ENCODE measurements at regions not wholly inside any gene's neighbourhood (a gene's known extent, or its start where the extent isn't known, plus 50 kb on each side); places are given as distances from the start of the nearest gene placed in this dataset.
"Not testable (repeated sequence)": the region's sequence is repeated elsewhere in the genome, so short reads cannot be mapped to it uniquely, and the experiment has no call there.

DNA sequence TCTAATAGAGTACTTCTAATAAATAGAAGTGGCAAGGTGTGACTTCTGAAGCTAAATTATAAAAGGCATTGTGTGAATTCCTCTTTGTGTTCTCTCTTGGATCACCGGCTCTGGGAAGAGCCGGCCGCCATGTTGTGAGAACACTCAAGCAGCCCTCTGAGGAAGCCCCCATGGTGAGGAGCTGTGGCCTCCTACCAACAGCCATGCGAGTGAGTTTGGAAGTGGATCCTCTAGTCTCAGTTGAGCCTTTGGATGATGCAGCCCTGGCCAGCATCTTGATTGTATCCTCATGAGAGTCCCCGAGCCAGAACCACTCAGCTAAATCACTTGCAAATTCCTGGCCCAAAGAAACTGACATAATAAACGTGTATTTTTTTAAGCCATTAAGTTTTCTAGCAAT is 94.5 kb upstream of the CARD11 start:
- DNase-seq = no peak

DNA sequence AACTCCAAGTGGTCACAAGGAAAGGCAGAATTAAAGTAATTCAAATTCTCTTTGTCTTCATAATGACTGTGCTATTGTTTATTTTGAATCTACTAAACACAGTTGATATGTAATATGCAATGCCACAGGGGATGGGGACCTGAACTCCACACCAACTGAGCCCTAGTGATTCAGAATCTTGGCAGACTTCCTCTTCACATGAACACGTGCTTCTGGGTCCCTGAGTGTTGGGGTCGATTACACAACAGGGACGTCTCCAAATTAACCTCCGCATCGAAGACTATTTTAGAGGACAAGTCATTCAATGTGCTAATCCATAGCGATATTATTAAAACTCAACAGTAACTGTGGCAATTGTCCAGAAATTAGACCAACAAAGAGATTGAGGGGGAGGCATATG is 95.3 kb upstream of the CARD11 start:
- DNase-seq = peak; percentile 60

DNA sequence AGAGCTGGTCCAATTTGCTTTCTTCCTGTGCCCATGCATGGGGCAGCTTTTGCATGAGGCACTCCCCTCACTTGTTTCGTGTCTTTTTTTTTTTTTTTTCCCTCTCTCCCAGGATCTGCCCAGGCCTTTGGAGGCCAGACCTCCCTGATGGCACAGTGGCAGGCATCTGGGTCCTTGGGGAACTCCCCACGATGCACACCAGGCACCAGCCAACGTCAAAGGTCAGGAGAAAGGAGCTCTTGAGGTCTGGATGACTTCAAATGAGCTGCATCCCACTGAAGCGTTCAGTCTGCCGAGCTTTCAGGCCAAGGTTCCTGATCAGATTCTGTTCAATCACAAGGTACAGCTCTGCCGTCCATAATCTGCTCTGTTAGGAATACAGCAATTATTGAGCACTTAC is 97.2 kb upstream of the CARD11 start:
- DNase-seq = no peak

DNA sequence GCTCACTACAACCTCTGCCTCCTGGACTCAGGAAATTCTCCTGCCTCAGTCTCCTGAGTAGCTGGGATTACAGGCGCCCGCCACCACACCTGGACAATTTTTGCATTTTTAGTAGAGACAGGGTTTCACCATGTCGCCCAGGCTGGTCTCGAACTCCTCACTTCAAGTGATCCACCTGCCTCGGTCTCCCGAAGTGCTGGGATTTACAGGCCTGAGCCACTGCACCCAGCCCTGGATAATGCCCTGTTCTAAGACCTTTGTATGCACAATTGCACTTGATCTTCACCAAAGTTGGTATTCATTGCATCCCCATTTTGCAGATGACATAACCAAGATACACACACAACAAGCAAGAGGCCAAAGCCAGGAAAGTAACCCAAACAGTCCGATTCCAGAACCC is 97.7 kb upstream of the CARD11 start:
- DNase-seq = no peak

DNA sequence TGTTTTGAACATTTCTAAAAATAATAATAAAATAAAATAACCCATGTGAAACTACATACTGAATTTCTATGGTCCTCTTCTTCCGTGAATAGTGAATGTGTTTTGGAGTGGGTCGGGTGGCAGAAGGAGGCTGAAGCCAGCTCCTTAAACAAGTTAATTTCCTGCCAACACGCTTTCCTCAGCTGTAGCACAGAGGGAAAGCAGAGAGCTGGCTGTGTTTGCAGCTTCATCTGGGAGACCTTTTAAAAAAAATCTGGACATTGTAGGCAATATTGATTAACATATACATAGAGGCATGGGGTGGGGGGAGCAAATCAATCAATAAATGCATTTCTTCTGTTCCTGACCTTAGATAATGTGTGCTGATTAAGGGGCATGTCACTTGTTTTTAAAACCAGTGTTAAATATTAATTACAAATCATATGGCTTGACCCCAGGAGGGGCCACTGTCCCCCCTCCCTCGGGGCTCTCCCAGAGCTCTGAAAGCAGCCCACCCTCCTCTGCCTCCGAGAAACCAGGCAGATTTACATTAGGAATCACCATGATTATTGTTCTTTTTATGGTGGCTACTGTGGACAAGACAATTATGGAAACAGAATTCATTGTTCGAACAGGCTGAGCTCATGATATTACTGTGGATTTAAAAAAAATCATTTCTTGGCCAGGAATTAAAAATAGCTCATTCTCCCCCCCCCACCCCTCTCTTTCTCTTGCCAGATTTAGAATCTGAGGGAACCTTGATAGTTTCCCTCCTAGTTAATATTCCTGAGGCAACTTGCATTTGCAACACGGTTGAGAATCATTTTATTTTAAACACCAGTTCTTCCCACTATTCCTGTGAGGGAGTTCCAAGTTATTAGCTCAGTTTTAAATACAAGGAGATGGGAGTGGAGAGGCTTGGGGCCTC is 100.5 kb upstream of the CARD11 start:
- DNase-seq = peak; percentile 29

DNA sequence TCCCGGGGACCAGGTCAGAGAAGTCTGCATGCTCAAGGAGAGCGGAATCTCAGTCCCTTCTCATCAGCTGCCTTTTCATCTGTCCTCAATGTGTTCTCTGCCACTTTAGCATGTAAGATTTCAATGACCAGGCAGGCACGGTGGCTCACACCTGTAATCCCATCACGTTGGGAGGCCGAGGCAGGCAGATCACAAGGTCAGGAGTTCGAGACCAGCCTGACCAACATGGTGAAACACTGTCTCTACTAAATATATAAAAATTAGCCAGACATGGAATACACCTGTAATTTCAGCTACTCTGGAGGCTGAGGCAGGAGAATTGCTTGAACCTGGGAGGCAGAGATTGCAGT is 101.1 kb upstream of the CARD11 start:
- not testable (repeated sequence) for DNase-seq

DNA sequence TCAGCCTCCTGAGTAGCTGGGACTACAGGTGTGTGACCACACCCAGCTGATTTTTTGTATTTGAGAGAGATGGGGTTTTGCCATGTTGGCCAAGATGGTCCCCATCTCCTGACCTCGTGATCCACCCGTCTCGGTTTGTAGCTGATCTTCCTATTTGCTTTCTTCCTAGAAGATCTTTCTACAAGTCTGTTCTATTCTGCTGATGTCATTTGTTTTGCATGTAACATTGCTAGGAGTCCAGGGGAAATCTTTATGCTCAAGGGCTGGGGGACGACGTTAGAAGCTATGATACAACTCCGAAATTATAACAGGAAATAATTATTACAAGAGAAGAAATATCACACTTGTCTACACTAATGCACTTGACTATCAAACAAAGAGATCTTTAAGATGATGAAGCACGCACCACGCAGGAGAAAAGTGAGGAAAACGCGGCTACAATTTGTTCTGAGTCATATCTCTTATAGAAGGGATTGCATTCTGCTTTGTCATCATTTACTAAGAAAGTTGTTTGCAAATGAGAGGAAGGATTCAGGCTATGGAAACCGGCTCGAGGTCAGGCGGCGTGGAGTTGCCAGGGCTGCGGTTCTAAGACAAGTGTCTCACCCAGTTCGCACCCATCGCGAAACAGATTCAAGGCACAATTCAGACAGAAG is 103.0 kb upstream of the CARD11 start:
- no peak for DNase-seq

DNA sequence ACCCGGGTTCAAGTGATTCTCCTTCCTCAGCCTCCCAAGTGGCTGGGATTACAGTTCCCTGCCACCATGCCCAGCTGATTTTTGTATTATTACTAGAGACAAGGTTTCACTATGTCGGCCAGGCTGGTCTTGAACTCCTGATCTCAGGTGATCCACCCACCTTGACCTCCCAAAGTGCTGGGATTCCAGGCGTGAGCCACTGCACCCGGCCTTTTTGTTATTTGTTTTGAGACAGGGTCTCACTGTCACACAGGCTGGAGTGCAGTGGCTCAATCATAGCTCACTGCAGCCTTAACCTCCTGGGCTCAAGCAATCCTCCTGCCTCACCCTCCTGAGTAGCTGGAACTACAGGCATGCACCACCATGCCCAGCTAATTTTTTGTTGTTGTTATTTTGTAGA is 104.8 kb upstream of the CARD11 start:
- not testable (repeated sequence) for DNase-seq

DNA sequence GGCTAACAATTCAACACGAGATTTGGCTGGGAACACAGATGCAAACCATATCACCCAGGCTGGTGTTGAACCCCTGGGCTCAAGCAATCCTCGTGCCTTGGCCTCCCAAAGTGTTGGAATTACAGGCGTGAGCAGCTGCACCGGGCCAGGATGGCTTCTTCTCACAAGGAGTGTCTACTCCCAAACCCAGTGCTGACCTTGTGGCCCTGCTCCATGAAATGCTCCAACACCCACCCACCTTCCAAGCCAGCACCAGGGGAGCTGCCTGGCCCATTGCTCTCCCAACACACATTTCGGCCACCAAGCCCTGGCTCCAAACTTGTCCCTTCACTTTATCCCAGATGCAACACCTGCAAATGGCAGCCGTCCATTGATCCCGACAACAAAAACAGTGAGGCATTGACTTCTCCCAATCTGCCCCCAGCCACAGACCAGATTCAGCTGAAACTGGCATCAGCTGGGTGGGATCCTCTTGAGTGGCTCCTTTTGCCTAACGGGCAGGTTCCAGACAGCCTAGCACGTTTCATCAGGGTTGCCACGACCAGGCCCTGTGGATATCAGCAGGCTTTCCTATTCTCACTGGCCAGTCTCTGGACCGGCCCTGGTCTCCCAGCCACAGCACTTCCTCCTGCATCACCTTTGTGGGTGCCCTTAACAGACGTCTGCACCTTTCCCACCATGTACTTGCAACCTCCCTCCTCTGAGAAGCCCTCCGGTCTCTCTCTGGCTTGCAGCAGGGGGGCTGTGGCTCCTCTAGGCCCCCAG is 105.7 kb upstream of the CARD11 start:
- DNase-seq = no peak

DNA sequence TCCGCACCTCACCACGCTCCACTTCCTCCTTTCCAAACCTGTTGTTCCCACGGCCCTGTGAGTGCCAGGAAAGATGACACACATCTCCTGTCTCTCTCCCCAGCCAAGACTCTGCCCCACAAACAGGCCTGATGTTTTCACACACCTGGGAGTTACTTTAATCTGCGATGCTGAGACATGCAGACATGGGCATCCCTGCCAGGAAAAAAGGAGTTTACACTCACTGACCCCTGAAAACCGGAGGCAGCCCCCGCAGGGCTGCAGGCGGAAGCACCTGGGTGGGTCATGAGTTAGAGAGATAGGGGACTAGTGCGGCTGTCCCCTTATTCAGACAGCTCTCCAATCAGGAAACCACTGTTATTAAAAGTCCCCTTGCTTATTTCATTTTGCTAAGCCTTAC is 106.4 kb upstream of the CARD11 start:
- peak; percentile 12 for DNase-seq

DNA sequence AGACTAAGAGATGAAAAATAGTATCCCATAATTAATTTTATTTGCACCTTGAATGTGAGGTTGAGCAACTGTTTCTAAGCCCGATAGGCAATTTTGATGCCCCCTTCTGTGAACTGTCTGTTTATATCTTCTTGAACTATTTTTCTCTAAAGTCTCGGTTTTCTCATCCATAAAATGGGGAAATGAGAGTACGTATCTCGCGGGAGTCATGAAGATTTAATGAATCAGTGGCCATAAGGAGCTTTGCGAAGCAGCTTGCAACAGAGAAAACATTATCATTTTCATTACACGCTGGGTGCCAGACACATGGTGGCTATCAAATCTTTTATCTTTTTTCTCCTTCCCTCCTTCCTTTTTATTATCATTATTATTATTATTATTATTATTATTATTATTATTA is 108.1 kb upstream of the CARD11 start:
- DNase-seq = no peak

DNA sequence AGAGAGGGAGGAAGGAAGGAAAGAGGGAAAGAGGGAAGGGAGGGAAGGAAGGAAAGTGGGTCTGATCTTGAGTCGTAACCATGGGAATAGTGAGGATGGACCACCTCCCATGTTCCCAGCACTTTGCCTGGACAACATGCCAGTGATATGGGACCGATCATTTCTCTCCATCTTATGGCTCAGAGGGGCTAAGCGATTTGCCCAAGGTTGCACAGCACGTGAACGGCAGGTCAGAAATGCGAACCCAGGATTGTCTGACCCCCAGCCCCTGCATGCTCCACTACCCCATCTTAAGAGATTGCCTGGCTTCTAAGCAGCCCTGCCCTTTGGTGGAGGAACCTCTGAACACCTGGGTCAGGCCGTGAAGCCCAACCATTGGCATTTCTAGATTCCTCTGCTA is 109.0 kb upstream of the CARD11 start:
- no peak for DNase-seq

DNA sequence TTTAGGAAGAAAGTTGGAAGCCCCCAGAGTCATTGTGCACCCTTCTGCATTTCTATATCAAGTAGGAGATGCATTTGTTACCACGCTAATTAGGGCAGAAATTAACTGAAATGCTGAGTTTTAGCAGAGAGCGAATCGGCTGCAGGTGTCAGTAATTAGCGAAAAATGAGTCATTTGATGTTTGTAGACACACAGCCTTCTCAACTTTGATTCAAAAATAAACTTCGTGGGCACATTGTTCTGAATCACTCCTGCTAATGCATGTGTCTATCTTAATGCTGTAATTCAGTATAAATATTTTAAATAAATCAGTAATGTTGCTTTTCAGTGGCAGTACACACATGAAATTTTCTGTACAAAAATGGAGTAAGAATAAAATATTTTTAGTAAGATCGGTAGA is 109.5 kb upstream of the CARD11 start:
- DNase-seq = peak; percentile 13

DNA sequence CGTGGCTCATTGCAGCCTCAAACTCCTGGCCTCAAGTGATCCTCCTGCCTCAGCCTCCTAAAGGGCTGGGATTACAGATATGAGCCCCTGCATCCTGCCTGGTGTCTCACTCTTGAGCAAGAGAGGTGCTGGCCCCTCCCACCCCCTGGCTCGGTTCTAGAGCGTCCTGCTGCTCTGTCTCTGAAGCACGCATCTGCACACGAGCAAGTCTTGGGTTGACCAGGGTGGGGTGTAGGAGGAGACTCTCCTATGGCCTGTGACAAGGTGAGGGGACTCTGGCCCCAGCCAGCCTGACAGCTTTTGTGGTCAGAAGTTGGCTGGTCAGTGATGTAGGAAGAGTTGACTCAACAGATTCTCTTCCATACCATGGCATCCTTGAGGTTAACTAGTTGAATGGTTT is 110.7 kb upstream of the CARD11 start:
- no peak for DNase-seq

DNA sequence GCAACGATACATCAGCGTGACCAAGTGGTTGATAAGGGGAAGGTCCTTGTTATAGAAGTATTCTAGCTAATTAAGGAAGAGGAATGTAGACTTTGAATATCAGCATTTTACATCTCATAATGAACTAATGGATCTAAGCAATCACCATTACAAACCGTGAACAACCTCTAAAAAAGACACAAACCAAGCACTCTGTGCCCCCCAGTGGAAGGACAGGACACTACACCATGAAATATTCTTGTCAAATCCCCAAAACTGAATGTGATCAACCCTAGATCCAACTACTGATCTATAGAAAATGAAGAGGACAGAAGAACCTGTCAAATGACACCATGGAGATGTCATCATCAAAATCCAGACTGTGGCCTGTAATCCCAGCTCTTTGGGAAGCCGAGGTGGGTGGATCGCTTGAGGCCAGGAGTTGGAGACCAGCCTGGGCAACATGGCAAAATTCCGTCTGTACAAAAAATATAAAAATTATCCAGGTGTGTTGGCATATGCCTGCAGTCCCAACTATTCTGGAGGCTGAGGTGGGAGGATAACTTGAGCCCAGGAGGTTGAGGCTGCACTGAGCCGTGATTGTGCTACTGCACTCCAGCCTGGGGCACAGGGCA is 111.3 kb upstream of the CARD11 start:
- DNase-seq = peak; percentile 77

DNA sequence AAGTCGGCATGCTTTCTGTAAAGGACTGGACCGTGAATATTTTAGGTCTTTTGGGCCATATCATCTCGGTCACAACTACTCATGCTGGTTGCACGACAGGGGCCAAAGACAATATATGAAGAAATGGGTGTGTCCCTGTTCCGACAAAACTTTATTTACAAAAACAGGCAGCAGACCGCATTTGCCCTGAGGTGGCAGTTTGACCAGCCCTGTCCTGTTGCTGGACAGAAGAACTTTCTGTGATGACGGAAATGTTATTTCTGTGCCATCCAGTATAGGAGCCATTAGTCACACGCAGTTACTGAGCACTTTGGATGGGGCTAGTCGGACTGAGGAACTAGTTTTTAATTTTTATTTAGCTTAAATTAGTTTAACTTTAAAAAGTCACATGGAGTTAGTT is 112.8 kb upstream of the CARD11 start:
- no peak for DNase-seq

DNA sequence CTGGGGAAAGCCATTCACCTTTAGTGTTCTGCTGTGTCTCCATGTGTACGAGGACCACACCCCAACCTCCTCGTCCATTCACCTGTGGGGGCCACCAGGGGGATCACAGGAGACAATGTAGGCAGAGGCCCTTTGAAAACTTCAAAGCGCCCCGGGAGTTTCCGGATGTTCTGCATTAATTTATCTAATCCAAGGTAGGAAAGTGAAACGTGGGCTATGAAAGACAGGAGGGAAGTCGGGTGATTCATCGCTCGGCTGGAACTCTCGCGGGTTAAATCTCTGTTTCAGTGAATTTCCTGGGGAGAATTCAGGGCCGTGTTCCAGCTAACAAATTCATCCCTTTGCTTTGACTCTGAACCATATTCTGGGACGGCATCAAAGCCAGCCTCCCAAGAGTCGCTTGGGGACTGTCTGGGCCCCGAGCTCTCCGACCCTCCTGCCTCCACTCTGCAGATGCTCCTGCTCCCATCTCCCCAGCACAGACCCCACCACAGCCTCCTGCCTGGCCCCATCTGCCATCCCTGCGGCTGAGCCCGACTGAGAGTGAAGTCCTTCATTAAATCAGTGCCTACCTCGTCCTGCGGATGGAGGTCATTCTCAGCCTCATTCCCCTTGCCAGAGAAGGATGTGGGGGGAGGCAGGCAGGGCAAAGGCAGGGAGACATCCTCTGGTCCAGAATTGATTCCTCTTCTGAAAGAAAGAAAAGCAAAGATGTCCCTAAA is 114.1 kb upstream of the CARD11 start:
- peak; percentile 25 for DNase-seq

DNA sequence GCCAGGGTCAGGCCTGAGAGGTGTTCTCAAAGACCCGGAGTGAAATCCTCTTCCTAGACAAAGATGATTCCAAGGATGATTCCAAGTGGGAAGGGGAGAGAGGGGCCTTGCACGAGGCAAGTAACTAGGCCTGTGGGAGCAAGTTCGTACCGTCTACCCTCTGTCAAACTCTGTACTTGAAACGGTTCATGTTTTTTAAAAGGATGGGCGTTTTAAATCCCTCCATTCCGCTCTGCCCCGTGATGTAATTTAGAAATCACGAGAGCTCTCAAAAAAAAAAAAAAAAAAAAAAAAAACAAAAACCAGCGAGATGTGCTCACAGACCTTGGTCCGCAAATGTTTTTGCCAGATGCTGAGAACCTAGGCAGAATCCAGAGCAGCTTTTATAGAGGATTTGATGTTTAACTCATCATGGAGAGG is 114.7 kb upstream of the CARD11 start:
- DNase-seq = no peak

DNA sequence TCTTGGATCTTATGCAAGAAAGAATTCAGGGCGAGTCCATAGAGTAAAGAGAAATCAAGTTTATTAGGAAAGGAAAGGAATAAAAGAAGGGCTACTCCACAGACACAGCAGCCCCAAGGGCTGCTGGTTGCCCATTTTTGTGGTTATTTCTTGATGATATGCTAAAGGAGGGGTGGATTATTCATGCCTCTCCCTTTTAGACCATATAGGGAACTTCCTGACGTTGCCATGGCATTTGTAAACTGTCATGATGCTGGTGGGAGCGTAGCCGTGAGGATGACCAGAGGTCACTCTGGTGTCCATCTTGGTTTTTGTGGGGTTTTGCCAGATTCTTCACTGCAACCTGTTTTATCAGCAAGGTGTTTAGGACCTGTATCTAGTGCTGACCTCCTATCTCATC is 115.4 kb upstream of the CARD11 start:
- no peak for DNase-seq

DNA sequence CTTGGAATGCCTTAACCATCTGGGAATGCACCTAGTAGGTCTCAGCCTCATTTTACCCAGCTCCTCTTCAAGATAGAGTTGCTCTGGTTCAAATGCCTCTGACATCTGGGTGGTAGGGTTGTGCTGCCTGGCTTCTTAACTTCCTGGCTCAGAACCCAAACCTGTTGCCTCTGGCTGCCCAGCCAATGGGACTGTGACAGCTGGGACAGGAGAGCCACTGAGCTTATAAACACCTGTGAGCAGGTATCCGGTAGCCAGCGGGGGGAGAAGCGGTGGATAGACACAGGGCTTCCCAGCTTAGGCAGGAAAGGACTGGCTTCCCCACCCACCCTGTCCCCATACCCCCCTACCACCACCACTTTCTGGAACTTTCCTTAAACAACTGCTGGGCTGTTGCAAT is 115.8 kb upstream of the CARD11 start:
- peak; percentile 45 for DNase-seq

DNA sequence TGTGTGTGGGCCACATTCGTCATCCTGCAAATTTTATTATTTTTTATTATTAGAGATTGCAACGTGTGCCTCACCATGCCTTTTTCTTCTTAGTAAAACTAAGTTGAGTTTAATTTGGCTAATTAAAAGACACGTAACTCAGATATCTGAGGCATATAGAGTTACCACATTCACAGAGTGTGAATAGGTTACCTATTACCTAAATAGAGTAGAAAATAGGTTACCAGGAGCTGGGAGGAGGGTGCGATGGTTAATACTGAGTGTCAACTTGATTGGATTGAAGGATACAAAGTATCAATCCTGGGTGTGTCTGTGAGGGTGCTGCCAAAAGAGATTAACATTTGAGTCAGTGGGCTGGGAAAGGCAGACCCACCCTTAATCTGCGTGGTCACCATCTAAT is 116.3 kb upstream of the CARD11 start:
- not testable (repeated sequence) for DNase-seq

DNA sequence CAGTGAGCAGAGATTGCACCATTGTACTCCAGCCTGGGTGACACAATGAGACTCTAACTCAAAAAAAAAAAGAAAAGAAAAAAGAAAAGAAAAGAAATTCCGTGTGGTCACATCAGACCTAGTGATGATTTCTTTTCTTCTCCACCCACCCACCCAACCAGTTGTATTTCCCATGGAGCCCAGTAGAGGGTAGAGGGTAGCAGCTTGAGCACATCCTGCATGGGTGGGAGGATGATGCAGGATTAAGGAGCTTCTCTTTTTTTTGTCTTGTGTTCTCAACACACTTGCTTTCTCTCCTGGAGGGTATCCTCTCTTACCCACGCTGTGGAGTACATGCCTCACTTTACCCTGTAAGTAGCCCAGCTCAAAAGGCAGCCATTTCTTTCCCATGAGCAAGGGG is 118.6 kb upstream of the CARD11 start:
- peak; percentile 58 for DNase-seq

DNA sequence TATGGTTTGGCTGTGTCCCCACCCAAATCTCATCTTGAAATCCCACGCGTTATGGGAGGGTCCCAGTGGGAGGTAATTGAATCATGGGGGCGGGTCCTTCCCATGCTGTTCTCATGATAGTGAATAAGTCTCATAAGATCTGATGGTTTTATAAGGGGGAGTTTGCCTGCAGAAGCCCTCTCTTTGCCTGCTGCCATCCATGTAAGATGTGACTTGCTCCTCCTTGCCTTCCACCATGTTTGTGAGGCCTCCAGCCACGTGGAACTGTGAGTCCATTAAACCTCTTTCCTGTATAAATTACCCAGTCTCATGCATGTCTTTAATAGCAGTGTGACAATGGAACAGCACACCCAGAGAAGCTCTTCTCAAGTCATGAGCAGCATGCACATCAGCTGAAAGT is 119.1 kb upstream of the CARD11 start:
- not testable (repeated sequence) for DNase-seq
